GM19372 (cell line): ENCODE measurements at regions not wholly inside any gene's neighbourhood (a gene's known extent, or its start where the extent isn't known, plus 50 kb on each side); places are given as distances from the start of the nearest gene placed in this dataset.

Experiments
- ATAC-seq: cut with Tn5 transposase; IDR thresholded peaks from one replicate; pipeline ENCODE4 v1.9.1; 2021; ENCODE audit warnings: mild to moderate bottlenecking, low read depth, moderate library complexity; ENCODE audit not compliant: unreplicated experiment

DNA sequence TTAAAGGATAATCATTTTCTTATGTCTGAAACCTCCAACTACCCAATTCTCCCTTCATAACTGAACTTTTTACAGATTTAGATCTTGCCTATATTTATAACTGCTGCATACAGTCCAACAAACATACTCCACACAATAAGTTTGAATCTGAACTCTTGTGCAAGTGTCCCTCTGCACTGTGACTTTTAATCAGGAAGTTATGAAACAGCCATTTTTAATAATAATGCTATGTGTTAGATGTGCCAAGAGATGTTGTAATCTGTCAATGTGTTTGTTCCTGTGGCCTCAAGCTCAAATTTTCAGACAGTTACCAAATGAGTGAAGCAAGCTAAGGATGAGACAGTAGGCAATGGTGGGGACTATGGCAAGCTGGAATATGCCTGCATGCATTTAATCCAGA is 57.6 kb upstream of the MTAP start:
- ATAC-seq = no peak

DNA sequence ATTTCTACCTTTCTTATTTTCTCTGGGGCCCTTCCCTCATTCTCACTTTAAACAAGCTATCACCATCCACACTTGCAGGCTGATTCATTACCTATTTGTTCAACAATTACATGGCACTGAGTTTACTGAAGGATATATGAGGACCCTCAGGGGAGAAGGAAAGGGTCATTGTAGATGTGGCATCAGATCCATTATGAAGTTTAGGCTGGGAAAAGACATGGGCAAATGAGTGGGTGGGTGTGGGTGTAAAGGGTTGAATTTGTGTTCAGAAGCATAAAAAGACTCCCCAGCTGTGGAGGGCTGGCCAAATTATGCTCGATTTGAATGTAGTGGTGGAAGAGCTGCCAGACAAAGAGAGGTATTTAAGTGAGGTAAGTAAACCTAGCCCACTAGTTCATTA is 55.9 kb upstream of the MTAP start:
- ATAC-seq = no peak

DNA sequence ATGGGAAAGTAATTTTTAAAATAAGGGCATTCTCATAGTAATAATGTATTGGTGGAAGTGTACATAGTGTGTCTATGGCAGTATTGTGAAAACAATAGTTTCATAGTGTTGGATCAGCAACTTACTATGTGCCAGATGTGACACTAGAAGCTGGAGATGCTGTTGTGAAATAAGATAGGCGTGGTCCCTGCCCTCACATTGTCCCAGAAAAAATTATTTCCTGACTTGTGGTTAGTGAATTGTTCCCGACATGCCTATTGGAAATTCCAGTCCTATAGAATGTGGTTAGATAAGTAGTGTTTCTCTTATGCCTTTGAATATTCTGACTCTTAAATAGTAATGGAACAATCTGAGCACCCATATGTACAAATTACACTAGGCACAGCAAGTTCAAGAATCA is 55.3 kb upstream of the MTAP start:
- ATAC-seq = no peak

DNA sequence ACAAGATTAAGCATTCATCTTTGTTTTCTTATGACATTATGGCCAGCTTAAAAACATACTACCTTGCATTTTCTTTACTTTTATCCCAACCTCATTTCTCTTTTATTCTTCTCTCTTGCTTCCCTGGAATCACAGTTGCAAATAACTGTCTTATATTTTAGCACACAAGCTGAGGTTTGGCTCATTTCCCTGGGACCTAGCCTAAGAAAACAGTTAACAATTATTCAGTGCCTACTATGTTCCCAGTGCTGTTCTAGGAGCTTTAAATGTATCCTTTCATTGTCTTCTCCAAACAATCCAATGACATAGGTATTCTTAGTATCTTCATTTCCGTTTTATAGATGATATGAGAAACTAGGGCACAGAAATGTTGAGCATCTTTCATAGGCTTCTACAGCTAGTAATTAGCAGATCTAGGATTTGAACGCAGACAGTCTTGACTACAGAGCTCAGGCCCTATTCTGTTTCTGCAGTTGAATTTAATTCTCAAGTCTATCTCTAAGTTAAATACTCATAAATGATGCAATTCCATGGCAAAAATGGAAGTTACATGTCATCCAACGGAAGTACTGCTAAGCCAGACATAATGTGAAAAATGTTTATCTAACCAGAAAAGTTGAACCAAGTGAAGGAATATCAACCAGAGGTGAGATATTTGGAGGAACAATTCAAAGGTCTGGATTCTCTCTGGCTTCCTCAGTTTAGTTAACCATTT is 52.3 kb upstream of the MTAP start:
- no peak for ATAC-seq

DNA sequence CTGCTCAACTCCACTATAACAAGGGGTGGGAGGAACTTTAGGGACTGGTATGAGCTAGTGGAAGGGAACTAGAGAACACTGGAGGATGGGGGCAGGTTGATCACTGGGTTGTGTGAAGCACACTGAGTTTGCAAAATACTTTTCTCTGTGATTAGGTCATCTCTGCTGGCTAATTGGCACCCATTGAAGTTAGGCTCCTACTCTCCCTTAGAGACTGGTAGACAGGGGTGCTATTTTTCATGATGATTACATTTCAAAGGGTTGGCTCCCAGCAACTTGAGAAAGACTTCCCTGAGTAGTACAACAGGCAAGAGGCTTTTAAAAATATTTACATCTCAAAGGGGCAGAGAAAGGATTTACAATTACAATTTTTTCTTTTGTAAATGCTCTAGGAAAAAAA is 50.4 kb upstream of the MTAP start:
- no peak for ATAC-seq
